H4 (cell line): ENCODE measurements at regions not wholly inside any gene's neighbourhood (a gene's known extent, or its start where the extent isn't known, plus 50 kb on each side); places are given as distances from the start of the nearest gene placed in this dataset.
"Not testable (repeated sequence)": the region's sequence is repeated elsewhere in the genome, so short reads cannot be mapped to it uniquely, and the experiment has no call there.

Experiments used
- DNase-seq: peaks from one replicate; pipeline ENCODE4 v3.0.0-alpha.2; 2015; ENCODE audit warnings: low spot score

DNA sequence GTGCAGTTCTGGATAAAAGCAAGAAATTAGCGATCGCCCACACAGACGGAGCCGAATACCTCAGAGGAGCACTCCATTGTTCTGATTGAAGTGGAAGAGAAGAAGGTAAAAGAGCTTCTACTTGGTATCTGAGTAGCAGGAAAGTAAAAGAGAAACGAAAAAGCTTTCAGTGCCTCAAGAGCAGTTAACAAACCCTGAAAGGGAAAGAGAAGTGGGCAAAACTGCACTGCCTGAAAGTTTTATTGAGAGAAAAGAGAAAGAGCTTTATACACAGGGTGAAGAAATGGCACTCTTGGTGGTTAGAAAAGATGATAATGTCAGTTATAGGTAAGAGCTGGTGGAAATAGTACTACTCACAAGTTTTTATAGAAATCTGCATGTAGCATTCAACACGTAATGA, 192.8 kb downstream of the CDCA7 start:
- no peak for DNase-seq

DNA sequence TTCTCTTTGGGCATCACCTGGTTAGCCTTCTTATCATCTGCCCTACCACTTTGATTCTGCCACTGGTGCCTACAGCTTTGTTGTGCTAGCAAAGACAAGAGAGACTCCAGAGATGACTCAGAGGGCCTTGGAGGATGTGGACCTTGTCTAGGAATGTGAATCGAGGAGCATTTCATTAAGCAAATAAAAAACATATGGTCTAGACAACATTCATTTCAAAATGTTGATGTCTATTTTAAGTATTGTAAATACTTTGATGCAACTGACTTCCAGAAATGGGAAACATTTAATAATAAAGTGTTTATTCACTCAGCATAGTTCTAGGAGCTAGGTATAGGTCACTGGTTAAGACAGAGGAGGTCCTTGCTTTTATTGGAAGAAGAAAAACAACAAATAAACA, 195.5 kb downstream of the CDCA7 start:
- no peak for DNase-seq

- no peak for DNase-seq
Observed at GRCh38 chr2:173552531-173552930, 197.9 kb downstream of the CDCA7 start.

DNA sequence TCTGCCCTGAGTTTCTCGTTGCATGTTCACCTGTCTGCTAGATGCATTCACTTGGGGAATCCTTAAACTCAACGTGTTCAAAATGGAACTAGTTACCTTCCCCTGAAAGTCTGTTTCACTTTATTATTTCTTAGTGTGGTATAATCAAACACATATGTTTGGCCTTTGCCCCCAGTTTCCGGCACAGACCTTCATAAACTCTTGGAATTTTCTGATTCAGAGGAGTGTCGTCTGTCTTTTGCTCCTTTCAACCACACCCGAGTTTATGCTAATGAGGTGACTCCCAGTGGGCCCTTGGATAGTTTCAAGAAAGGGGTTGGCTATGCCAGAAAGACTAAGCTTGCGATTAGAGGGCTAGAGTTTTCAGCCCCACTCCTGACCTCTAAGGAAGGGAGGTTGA, 198.9 kb downstream of the CDCA7 start:
- DNase-seq: no peak

DNA sequence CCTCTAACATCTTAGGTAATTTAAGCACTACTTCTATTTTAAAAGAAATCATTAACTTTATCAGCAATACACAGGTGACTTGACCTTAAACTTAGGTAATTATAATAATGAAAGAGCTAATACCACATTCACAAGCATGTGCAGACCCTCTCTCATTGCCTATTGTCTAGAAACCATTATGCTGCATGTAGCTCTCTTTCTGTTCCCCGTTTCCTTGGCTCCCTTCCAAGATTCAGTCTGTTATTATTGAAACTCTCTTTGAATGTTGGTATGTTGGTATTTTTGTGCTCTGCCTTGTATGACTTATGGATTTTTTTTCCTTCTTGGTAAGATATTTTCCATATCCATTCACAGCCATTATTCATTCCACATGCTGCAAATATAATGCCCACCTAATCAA, 201.2 kb downstream of the CDCA7 start:
- DNase-seq: no peak

DNA sequence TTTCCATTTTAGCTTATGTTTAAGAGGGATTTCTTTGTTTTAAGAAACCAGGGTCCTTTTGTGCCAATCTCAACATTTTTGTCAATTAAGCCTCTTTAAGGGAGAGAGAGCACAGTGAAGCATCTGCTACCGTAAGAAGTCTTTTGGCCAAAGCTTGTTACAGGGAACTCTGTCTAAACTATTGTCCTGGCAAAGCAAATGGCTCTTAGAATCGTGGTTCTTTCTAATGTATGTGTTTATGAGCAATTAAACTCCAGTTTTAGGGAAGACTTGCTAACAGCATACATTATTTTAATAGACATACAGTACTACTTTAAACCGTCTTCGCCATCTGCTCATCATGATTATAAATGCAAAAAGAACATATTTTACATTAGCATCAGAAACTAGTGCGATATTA, 202.1 kb downstream of the CDCA7 start:
- DNase-seq: no peak

DNA sequence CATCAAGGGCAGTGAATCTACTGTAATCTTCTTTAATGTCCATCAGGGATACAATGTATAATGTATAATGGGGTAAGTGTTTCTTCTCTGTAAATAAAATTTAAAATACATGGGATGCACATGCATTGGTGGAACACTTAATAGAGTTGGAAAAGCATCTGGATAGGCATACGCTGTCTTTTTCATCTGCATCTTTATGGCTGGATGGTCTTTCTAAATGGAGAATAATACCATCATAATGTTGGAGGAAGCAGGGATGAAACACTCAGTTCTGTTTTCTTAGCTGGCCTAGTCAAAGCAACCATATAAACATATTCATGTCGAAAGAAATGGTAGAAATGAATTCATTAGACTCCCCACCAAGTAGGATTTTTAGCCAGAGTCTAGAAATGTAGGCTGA, 202.8 kb downstream of the CDCA7 start:
- no peak for DNase-seq

DNA sequence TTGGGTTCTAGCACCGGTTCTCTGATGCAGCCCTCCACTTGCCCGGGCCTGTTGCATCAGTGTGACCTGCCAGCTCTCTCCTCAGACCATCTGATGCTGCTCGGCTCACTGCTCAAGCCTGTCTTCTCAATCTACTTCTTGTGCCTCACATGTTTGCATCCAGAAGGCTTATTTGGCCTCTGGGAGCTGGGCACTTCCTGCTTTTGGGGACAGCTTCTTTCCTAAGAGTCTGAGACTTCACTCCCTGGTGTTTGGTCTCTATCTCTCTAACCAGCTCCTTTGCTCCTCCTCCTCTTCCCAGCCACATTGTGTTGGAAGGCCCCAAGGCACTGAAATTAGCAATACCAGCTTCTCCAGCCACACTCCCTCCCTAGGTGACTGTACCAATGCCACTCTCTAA, 212.8 kb downstream of the CDCA7 start:
- no peak for DNase-seq

- no peak for DNase-seq
Observed at GRCh38 chr2:173568054-173568453, 213.4 kb downstream of the CDCA7 start.

- peak; percentile 33 for DNase-seq
Observed at GRCh38 chr2:173571021-173571821, 216.5 kb downstream of the CDCA7 start.

DNA sequence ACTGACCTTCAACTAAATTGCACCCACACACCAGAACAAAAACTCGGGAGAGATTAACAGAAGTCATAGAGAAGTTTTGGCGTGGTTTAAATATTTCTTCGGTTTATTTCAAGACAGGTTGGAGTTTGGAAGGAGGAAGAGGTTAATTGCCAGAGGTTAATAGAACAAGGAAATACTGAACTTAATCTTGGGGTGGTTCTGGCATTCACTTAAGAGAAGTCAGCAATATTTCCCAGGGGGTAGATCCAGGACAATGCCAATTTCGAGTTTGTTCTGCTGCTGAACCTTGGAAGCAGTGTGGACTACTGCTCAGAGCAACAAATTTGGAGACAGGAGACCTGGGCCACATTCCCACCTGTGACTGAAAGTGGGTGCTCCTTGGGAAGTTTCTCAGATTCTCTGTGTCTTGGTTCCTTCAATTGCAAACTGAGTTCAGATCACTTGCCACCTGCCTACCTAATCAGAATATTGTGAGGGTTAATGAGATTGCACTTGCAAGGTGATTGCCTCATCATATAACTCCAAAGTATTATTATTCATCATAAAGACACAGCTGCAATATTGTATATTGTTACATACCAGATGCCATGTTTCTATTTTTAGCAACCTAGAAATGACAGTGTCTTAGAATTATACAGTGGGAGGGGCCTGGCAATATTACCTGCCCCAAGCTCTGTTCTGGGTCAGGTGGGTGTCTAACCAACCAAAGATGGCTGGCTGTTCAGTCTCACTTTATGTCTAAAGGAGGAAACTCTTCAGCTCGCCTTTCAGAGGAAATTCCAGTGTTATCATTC, 217.4 kb downstream of the CDCA7 start:
- no peak for DNase-seq

DNA sequence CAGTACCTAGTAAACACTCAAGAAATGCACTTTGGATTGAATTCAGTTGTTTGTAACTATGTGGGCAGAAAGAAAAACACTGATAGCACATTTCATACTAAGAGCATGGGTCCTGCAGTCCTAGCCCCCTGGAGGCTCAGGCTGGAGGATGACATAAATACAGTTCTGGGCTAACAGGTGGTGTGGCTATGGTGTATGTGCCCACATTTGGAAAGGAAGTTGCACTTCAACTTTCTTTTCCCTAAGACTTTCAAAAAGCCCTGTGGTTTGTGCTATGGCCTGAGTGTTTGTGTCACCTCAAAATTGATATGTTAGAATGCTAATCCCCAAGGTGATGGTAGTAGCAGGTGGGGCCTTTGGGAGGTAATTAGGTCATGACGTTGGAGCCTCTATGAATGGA, 218.2 kb downstream of the CDCA7 start:
- no peak for DNase-seq

DNA sequence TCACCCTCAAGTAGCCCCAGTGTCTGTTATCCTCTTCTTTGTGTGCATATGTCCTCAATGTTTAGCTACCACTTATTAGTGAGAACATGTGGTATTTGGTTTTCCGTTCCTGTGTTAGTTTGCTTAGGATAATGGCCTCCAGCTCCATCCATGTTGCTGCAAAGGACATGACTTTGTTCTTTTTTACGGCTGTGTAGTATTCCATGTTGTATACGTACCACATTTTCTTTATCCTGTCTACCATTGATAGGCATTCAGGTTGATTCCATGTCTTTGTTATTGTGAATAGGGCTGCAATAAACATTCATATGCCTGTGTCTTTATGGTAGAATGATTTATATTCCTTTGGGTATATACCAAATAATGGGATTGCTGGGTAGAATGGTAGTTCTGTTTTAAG, 219.1 kb downstream of the CDCA7 start:
- DNase-seq: not testable (repeated sequence)

DNA sequence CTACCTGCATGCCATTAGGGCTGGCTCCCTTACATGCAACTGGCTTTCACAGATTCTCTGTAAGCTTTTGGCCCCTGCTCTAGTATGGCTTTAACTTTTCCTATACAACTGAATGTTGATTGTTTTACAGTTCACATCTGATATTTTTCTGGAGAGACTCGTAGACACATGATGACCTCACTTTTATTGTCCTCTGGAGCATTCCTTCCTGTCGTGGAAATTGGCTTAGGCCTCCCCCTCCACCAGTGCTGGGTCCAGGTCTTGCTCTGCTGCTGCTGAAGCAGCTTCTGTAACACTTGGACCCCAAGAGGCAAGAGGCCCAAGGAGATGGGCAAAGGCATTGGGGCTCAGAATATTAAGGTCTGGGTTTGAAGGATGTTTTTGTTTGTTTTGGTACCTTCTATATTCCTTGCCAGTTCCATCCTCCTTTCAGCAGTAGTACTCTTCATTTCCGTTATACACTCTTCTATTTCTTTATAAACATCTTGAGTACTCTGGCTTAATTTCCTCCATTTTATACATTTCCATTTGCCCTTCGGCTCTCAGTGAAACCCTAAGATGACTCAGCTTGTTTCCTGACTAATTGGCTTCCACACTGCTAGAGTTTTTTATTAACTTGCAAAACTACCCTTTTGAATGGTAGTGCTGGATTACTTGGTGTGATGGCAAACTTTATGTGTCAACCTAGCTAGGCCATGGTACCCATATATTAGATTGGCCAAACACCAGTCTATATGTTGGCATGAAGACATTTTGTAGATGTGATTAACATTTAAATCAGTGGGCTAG, 219.8 kb downstream of the CDCA7 start:
- DNase-seq: peak; percentile 47

GRCh38 chr2:173578404-173579107, 223.9 kb downstream of the CDCA7 start:
- no peak for DNase-seq

GRCh38 chr2:173580351-173580750, 225.7 kb downstream of the CDCA7 start:
- DNase-seq: no peak

- DNase-seq: no peak
Observed at GRCh38 chr2:173580956-173581355, 226.3 kb downstream of the CDCA7 start.

DNA sequence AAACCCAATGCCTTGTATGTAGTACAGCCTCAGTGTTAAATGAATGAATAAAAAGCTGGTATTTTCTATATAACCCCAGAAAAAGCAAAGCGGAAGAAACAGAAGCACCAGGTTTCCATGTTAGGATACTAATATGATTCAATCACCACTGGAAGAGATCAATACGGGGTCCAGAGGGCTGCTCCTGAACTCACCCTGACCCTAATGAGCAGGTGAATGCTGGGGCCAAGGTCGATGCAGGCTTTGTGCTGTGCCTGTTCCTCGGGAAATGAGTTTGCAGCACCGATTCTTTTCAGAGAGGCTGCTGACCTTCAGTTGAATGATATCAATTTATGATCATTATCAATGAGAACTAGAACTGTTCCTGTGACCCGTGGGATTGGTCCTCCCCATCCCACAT, 228.5 kb downstream of the CDCA7 start:
- DNase-seq: no peak

GRCh38 chr2:173584000-173584399, 229.3 kb downstream of the CDCA7 start:
- no peak for DNase-seq

DNA sequence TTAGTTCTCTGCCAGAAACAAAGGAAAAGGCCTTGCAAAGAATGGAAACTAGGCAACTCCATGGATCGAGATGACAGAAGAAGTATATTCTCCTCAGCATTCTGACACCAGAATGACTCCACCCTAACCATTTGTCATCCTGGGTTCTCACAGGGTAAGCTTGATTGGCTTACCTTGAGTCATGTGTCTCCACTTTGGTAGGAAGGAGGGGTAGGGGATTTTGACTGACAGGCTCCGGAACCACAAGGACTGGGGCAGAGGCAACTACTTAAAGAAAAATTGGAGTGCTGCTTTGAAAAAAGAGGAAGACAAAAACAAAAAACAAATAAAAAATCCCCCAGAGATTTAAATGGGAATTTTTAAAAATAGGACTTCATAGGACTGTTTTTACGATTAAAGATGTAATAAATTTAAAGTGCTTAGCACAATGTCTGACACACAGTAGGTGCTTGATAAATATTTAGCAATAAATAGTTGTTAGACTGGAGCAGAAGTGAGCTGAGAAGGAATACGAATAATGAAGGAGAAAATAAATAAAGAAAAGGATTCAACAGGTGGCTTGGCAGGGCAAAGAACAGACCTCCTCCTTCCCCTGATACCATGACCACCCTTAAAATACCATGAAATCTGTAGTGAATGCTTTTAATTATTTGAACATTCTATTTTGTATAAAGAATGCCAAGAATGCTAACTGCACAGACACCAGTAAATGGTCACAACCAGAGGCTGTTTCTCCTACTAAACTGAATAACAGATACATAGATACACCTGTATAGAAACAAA, 230.2 kb downstream of the CDCA7 start:
- DNase-seq: no peak

- no peak for DNase-seq
Observed at GRCh38 chr2:173588931-173589369, 234.3 kb downstream of the CDCA7 start.
